Prostate gland (tissue), 2 donors: ENCODE measurements at regions not wholly inside any gene's neighbourhood (a gene's known extent, or its start where the extent isn't known, plus 50 kb on each side); places are given as distances from the start of the nearest gene placed in this dataset.

Experiments
- DNase-seq: peaks from one replicate; pipeline ENCODE4 v3.0.0-alpha.2; 2019; ENCODE audit warnings: low spot score
- H3K27ac ChIP-seq, 2 donors: fragments of 200-600 bp; sonication (generic); 2 replicates each; pipeline ENCODE4 v1.5.1; 2017 to 2019
- H3K27me3 ChIP-seq: fragments of 200-600 bp; sonication (generic); replicated peaks from 2 replicates; pipeline ENCODE4 v1.5.1; 2019; ENCODE audit not compliant: insufficient read depth
- H3K36me3 ChIP-seq, 2 donors: fragments of 200-600 bp; sonication (generic); 1 replicate in 1 of 2; 2 replicates in 1 of 2; pipeline versions ENCODE4 v1.5.1 to v1.8.1; 2017 to 2019
- H3K4me1 ChIP-seq: fragments of 200-600 bp; sonication (generic); replicated peaks from 2 replicates; pipeline ENCODE4 v1.5.1; 2019
- H3K4me3 ChIP-seq, 2 donors: fragments of 200-600 bp; sonication (generic); 2 replicates each; pipeline ENCODE4 v1.5.1; 2017 to 2019
- H3K9me3 ChIP-seq: fragments of 200-600 bp; sonication (generic); 2 replicates; pipeline ENCODE4 v1.5.1; 2017
- POLR2A ChIP-seq: fragments of 450-650 bp; IDR thresholded peaks from one replicate; pipeline ENCODE4 v1.6.1; 2016; ENCODE audit warnings: antibody characterized with exemption, mild to moderate bottlenecking
- POLR2AphosphoS5 ChIP-seq: sonication (generic); formaldehyde crosslinking; IDR thresholded peaks from one replicate; pipeline ENCODE4 v1.6.1; 2017; ENCODE audit warnings: antibody characterized with exemption
- WGBS: methylation state at CpG from one replicate; pipeline ENCODE4 v1.1.5; 2018; 5-methylcytosine and 5-hydroxymethylcytosine counted together
- intact Hi-C: fragments of 100-400 bp; cut with DNase I; formaldehyde crosslinking; loops from one replicate; pipeline ENCODE4 v1.14.2; 2022
- TF ChIP-seq, protein P1 (sequence below), 4 experiments: fragments of 200-600 bp in 2 of 4; fragments of 450-650 bp in 2 of 4; sonication (generic) in 2 of 4; IDR thresholded peaks; 1 replicate in 3 of 4; 2 replicates in 1 of 4; pipeline ENCODE4 v1.5.1; 2016 to 2019; ENCODE audit warnings: antibody characterized with exemption in 4 of 4, mild to moderate bottlenecking in 2 of 4, moderate library complexity in 2 of 4

DNA sequence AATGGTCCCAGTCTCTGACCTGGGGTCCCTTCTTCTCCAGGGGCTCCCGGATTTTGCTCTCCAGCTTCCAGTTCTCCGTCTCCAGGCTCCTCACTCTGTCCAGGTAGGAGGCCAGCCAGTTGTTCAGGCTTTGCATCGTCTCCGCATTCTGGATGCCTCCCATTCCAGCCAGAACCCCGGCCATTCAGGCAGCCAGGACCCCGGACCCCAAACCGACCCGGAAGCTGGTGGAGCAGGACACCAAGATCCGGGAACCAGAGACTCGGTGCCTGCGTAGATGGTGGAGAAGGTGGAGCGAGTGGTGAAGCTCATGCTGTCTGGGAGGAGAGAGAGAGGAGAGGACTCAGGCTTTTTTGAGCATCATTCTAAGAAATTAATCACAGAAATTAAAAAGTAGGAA is 572.4 kb upstream of the NCAM2 start:
- TF ChIP-seq, protein P1, sequence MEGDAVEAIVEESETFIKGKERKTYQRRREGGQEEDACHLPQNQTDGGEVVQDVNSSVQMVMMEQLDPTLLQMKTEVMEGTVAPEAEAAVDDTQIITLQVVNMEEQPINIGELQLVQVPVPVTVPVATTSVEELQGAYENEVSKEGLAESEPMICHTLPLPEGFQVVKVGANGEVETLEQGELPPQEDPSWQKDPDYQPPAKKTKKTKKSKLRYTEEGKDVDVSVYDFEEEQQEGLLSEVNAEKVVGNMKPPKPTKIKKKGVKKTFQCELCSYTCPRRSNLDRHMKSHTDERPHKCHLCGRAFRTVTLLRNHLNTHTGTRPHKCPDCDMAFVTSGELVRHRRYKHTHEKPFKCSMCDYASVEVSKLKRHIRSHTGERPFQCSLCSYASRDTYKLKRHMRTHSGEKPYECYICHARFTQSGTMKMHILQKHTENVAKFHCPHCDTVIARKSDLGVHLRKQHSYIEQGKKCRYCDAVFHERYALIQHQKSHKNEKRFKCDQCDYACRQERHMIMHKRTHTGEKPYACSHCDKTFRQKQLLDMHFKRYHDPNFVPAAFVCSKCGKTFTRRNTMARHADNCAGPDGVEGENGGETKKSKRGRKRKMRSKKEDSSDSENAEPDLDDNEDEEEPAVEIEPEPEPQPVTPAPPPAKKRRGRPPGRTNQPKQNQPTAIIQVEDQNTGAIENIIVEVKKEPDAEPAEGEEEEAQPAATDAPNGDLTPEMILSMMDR (IDR thresholded peaks at IDR 0.05) = no peak
- TF ChIP-seq POLR2A (no peak), POLR2AphosphoS5 (no peak)
- no peak overlapping the region for H3K27ac ChIP-seq
- no peaks in the 10 kb centered on the region for H3K9me3 ChIP-seq
- WGBS = 92% methylated on average over 12 of the region's 12 CpGs
- H3K4me1 ChIP-seq = no peaks in the 10 kb centered on the region
- no peak overlapping the region for H3K4me3 ChIP-seq
- no peaks in the 10 kb centered on the region for H3K36me3 ChIP-seq
- intact Hi-C loops = no loop called here
- no peaks in the 10 kb centered on the region for H3K27me3 ChIP-seq
- no peak for DNase-seq

DNA sequence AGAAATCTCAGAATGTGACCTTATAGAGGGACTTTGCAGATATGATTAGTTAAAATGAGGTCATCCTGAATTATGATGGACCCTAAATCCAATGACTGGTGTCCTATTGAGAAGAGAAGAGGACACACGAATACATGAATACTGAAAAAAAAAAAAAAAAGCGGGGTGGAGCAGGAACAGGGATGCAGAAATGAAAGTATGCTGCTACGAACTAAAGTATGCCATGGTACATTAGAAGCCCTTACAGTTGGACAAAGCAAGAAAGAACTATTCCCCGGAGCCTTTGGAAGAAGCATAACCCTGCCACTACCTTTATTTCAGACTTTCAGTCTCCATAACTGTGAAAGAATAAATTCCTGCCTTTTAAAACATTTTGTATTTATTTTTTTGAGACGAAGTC is 557.9 kb upstream of the NCAM2 start:
- no peaks in the 10 kb centered on the region for H3K9me3 ChIP-seq
- 88% methylated on average over 5 of the region's 5 CpGs for WGBS
- no peak overlapping the region for H3K27ac ChIP-seq
- no peaks in the 10 kb centered on the region for H3K27me3 ChIP-seq
- intact Hi-C loops = no loop called here
- no peaks in the 10 kb centered on the region for H3K4me1 ChIP-seq
- TF ChIP-seq, protein P1 (IDR thresholded peaks at IDR 0.05) = no peak
- TF ChIP-seq POLR2A = no peak
- TF ChIP-seq POLR2AphosphoS5 = no peak
- H3K36me3 ChIP-seq = no peaks in the 10 kb centered on the region
- DNase-seq = no peak
- H3K4me3 ChIP-seq = no peak overlapping the region

DNA sequence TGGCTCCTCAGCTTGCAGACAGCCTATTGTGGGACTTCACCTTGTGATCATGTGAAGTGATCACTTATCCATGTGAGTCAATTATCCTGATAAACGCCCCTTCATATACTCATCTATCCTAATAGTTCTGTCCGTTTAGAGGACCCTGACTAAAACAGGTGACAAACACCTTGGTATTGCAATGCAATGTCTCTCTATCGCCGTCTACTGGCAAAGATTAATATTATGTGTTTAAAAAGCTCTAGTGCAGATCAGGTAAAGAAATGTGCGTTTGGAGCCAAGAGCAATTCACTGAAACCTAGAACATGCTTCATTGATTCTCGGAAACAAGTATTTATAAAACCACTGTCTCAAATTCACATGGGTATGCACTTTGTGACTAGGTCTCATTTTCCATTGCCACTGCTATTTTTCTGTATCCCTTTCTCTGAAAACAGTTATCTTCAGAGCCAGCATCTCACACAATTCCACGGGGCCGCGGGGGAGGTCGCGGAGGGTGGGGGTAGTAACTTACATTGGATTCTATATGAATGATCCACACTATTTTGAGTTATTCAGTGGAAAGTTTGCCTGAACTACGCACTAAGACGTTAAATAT is 554.6 kb upstream of the NCAM2 start:
- Histone ChIP-seq H3K36me3 (no peaks in the 10 kb centered on the region), H3K4me1 (no peaks in the 10 kb centered on the region), H3K27me3 (no peaks in the 10 kb centered on the region), H3K27ac (no peak overlapping the region), H3K9me3 (no peaks in the 10 kb centered on the region), H3K4me3 (no peak overlapping the region)
- no peak for TF ChIP-seq POLR2AphosphoS5
- TF ChIP-seq, protein P1 (IDR thresholded peaks at IDR 0.05) = peak in 2 of 4 experiments; percentile 19 to 35
- 69% methylated on average over 13 of the region's 13 CpGs for WGBS
- no peak for DNase-seq
- intact Hi-C loops = no loop called here

DNA sequence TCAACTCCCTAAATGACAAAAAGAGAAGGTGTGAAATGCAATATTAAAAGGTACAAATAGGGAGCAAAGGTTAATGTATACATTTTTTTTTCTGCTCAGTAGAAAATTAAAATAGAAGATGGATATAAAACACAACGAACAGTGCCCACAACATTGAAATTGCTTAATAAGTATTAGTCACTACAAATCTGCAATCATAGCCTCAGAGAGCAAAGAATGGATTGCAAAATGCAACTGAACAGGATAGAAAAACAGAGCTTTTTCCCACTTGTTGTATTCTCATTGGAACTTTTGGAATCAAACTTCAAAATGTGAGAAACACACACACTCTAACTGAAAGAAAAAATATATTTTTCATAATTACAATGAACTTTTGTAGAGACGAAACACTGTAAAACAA is 552.2 kb upstream of the NCAM2 start:
- Histone ChIP-seq H3K27ac (no peak overlapping the region), H3K9me3 (no peaks in the 10 kb centered on the region), H3K36me3 (no peaks in the 10 kb centered on the region), H3K4me1 (no peaks in the 10 kb centered on the region), H3K4me3 (no peak overlapping the region), H3K27me3 (no peaks in the 10 kb centered on the region)
- TF ChIP-seq, protein P1 (IDR thresholded peaks at IDR 0.05) = no peak
- no peak for TF ChIP-seq POLR2A
- TF ChIP-seq POLR2AphosphoS5 = no peak
- no peak for DNase-seq
- intact Hi-C loops = no loop called here
- WGBS = 83% methylated on average over 2 of the region's 2 CpGs

DNA sequence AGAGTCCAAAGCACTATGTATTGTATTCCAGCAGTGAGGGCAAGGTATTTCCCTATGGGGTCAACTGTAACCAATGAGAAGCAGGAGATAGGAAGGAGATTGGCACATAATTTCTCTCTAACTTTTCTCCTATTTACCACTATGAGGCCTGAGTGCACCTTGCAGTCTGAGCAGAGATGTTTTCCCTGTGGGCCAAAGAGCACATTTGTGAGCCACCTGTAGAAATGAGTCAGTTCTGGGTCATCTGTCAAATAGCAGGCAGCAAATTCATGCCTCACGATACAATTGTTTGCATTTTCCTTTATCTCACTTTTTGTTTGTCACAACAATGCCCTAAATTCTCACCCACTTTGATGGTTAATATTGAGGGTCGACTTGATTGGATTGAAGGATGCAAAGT is 547.2 kb upstream of the NCAM2 start:
- Histone ChIP-seq H3K36me3 (no peaks in the 10 kb centered on the region), H3K27ac (no peak overlapping the region), H3K4me3 (no peak overlapping the region), H3K9me3 (no peaks in the 10 kb centered on the region), H3K4me1 (no peaks in the 10 kb centered on the region), H3K27me3 (no peaks in the 10 kb centered on the region)
- TF ChIP-seq POLR2AphosphoS5 (no peak), POLR2A (no peak)
- TF ChIP-seq, protein P1 (IDR thresholded peaks at IDR 0.05) = no peak
- DNase-seq = no peak
- intact Hi-C loops = no loop called here
- WGBS = 69% methylated on average over 2 of the region's 2 CpGs
